GM18951 (cell line): ENCODE measurements at regions not wholly inside any gene's neighbourhood (a gene's known extent, or its start where the extent isn't known, plus 50 kb on each side); places are given as distances from the start of the nearest gene placed in this dataset.

Source experiments
- POLR2A ChIP-seq: IDR thresholded peaks from 4 replicates; pipeline ENCODE4 v1.6.1; 2011; ENCODE audit warnings: mild to moderate bottlenecking; ENCODE audit not compliant: insufficient read length, insufficient read depth; ENCODE audit errors: extremely low read depth
- in situ Hi-C: fragments of 300-500 bp; cut with MboI; formaldehyde crosslinking; loops from one replicate; pipeline ENCODE4 v1.12.0; 2022; ENCODE audit warnings: low sequenced_read_pairs, mixed read lengths, inconsistent platforms; ENCODE audit not compliant: unreplicated experiment

- TF ChIP-seq POLR2A, result no peak
- in situ Hi-C loops, result no loop called here
Observed at GRCh38 chr1:70490153-70490552, 79.1 kb downstream of the CTH start.

- TF ChIP-seq POLR2A, result no peak
- in situ Hi-C loops, result no loop called here
Observed at GRCh38 chr1:70495370-70495769, 84.3 kb downstream of the CTH start.

GRCh38 chr1:70496181-70496580 lies 85.1 kb downstream of the CTH start:
- TF ChIP-seq POLR2A, result no peak
- in situ Hi-C loops, result no loop called here

GRCh38 chr1:70497152-70497551 lies 86.1 kb downstream of the CTH start:
- TF ChIP-seq POLR2A, result no peak

GRCh38 chr1:70498666-70499065 lies 87.6 kb downstream of the CTH start:
- in situ Hi-C loops, result no loop called here
- TF ChIP-seq POLR2A, result no peak

More at GRCh38 chr1:70497152-70497551, 86.1 kb downstream of the CTH start:
- in situ Hi-C loops, result no loop called here

GRCh38 chr1:70499695-70500094 lies 88.6 kb downstream of the CTH start:
- in situ Hi-C loops, result loop anchor here (10.0 kb wide), 1 partner anchor 365 kb away; no protein-coding TSS in a partner anchor
- no peak for TF ChIP-seq POLR2A

GRCh38 chr1:70503358-70503757 lies 92.3 kb downstream of the CTH start:
- no peak for TF ChIP-seq POLR2A
- in situ Hi-C loops, result loop anchor here (10.0 kb wide), 1 partner anchor 369 kb away; no protein-coding TSS in a partner anchor

- in situ Hi-C loops, result loop anchor here (10.0 kb wide), 1 partner anchor 369 kb away; no protein-coding TSS in a partner anchor
- TF ChIP-seq POLR2A, result no peak
Observed at GRCh38 chr1:70504176-70504820, 93.2 kb downstream of the CTH start.

GRCh38 chr1:70504821-70505193 lies 93.7 kb downstream of the CTH start:
- no peak for TF ChIP-seq POLR2A
- in situ Hi-C loops, result loop anchor here (10.0 kb wide), 1 partner anchor 370 kb away; no protein-coding TSS in a partner anchor

GRCh38 chr1:70507991-70508390 lies 96.9 kb downstream of the CTH start:
- in situ Hi-C loops, result loop anchor here (10.0 kb wide), 1 partner anchor 373 kb away; no protein-coding TSS in a partner anchor

- TF ChIP-seq POLR2A, result no peak
Observed at GRCh38 chr1:70509996-70510876, 99.2 kb downstream of the CTH start.

GRCh38 chr1:70517444-70517843 lies 106.4 kb downstream of the CTH start:
- no peak for TF ChIP-seq POLR2A
- in situ Hi-C loops, result no loop called here

More at GRCh38 chr1:70509996-70510876, 99.2 kb downstream of the CTH start:
- in situ Hi-C loops, result loop anchor here (10.0 kb wide), 1 partner anchor 375 kb away; no protein-coding TSS in a partner anchor

GRCh38 chr1:70518106-70518505 lies 107.0 kb downstream of the CTH start:
- in situ Hi-C loops, result no loop called here
- no peak for TF ChIP-seq POLR2A
